Parathyroid adenoma (tissue), 2 donors: ENCODE measurements at regions not wholly inside any gene's neighbourhood (a gene's known extent, or its start where the extent isn't known, plus 50 kb on each side); places are given as distances from the start of the nearest gene placed in this dataset.

Experiments
- H2AFZ ChIP-seq: fragments of 300-600 bp; sonication (generic); one replicate; pipeline ENCODE4 v1.7.0; 2017; ENCODE audit warnings: antibody characterized with exemption, mild to moderate bottlenecking
- H3K27ac ChIP-seq: fragments of 300-600 bp; sonication (generic); one replicate; pipeline ENCODE4 v1.7.0; 2017
- H3K27me3 ChIP-seq: fragments of 300-600 bp; sonication (generic); one replicate; pipeline ENCODE4 v1.7.0; 2017; ENCODE audit warnings: low read length; ENCODE audit not compliant: control insufficient read depth, insufficient read depth
- H3K36me3 ChIP-seq: fragments of 300-600 bp; sonication (generic); one replicate; pipeline ENCODE4 v1.7.0; 2017; ENCODE audit warnings: low read length; ENCODE audit not compliant: control insufficient read depth, insufficient read depth
- H3K4me1 ChIP-seq: fragments of 300-600 bp; sonication (generic); one replicate; pipeline ENCODE4 v1.7.0; 2017; ENCODE audit warnings: control low read depth
- H3K4me2 ChIP-seq: fragments of 300-600 bp; sonication (generic); one replicate; pipeline ENCODE4 v1.7.0; 2017; ENCODE audit warnings: low read length
- H3K4me3 ChIP-seq: fragments of 300-600 bp; sonication (generic); one replicate; pipeline ENCODE4 v1.7.0; 2017; ENCODE audit warnings: low read depth, low read length
- H3K79me2 ChIP-seq: fragments of 300-600 bp; sonication (generic); one replicate; pipeline ENCODE4 v1.7.0; 2017; ENCODE audit warnings: control low read depth
- H3K9ac ChIP-seq: fragments of 300-600 bp; sonication (generic); one replicate; pipeline ENCODE4 v1.7.0; 2017; ENCODE audit warnings: mild to moderate bottlenecking
- H3K9me3 ChIP-seq: fragments of 300-600 bp; sonication (generic); one replicate; pipeline ENCODE4 v1.7.0; 2017; ENCODE audit warnings: low read length; ENCODE audit not compliant: control insufficient read depth
- TF ChIP-seq, protein P1 (sequence below): fragments of 300-600 bp; sonication (generic); IDR thresholded peaks from one replicate; pipeline ENCODE4 v1.7.0; 2017; ENCODE audit warnings: antibody characterized with exemption, mild to moderate bottlenecking
- donor health status: primary hyperparathyroidism.

DNA sequence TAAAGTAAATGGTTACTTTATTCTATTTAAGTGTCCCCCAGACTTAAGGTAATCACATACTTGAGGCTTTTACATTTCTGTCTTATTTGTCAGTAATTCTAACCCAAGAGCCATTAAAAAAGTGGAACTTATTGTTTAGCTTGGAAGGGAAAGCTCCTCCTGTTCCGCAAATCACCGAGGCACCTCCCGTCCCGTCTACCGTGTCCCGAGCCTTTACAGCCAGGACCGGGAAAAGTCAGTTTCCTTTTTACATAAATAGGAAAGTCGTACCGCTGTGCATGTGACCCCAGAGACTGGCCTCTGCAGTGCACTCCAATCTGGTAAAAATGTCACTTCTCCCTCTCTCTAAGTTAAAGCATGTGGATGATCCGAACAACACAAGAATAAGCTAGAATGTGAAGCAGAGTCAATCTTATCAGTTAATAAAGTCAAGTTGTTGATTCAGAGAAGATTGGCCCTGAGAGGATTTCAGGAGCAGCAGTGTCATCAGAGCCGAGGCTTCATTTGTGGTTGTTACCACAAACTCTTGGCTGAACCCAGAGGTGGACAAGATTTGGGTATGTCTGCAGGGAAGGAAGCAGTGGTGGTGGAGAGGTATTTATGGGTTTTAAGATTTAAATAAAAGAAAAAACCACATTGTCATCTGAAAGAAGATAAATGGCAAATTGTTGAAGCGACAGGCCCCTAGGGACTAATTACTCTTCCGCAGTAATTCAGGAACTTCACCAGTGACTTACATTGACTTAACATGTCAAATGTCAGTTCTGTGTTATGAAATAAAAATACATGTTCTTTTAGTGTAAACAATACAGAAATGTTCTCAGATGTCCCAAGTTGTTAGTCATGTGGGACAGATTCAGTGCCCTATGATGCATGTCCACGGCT, 316.6 kb upstream of the ZNF32 start:
- Histone ChIP-seq H2AFZ (no peak overlapping the region), H3K27ac (peak overlapping the region; percentile 64), H3K4me1 (peaks cover 4% of the 10 kb centered on the region)

GRCh38 chr10:43964486-43964885, 315.8 kb upstream of the ZNF32 start:
- Histone ChIP-seq H3K27me3 (no peaks in the 10 kb centered on the region), H3K79me2 (no peaks in the 10 kb centered on the region), H3K36me3 (no peaks in the 10 kb centered on the region), H3K4me2 (no peak overlapping the region), H3K27ac (peak overlapping the region; percentile 64), H3K4me3 (no peak overlapping the region), H3K4me1 (peaks cover 4% of the 10 kb centered on the region), H3K9me3 (no peaks in the 10 kb centered on the region), H3K9ac (no peak overlapping the region), H2AFZ (no peak overlapping the region)
- TF ChIP-seq, protein P1, sequence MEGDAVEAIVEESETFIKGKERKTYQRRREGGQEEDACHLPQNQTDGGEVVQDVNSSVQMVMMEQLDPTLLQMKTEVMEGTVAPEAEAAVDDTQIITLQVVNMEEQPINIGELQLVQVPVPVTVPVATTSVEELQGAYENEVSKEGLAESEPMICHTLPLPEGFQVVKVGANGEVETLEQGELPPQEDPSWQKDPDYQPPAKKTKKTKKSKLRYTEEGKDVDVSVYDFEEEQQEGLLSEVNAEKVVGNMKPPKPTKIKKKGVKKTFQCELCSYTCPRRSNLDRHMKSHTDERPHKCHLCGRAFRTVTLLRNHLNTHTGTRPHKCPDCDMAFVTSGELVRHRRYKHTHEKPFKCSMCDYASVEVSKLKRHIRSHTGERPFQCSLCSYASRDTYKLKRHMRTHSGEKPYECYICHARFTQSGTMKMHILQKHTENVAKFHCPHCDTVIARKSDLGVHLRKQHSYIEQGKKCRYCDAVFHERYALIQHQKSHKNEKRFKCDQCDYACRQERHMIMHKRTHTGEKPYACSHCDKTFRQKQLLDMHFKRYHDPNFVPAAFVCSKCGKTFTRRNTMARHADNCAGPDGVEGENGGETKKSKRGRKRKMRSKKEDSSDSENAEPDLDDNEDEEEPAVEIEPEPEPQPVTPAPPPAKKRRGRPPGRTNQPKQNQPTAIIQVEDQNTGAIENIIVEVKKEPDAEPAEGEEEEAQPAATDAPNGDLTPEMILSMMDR: no peak

More for the DNA sequence above, 316.6 kb upstream of the ZNF32 start:
- Histone ChIP-seq H3K4me3 (no peak overlapping the region), H3K9me3 (no peaks in the 10 kb centered on the region), H3K79me2 (no peaks in the 10 kb centered on the region), H3K9ac (no peak overlapping the region), H3K4me2 (no peak overlapping the region), H3K27me3 (no peaks in the 10 kb centered on the region), H3K36me3 (no peaks in the 10 kb centered on the region)
- TF ChIP-seq, protein P1: no peak

GRCh38 chr10:43963793-43964425, 315.2 kb upstream of the ZNF32 start:
- Histone ChIP-seq H3K9me3 (no peaks in the 10 kb centered on the region), H3K27ac (peak overlapping the region; percentile 64), H3K27me3 (no peaks in the 10 kb centered on the region), H3K4me3 (no peak overlapping the region), H2AFZ (no peak overlapping the region), H3K4me2 (no peak overlapping the region), H3K4me1 (peaks cover 4% of the 10 kb centered on the region), H3K36me3 (no peaks in the 10 kb centered on the region), H3K9ac (no peak overlapping the region), H3K79me2 (no peaks in the 10 kb centered on the region)
- TF ChIP-seq, protein P1: no peak

- H3K27me3 ChIP-seq: no peaks in the 10 kb centered on the region
- no peak overlapping the region for H2AFZ ChIP-seq
- H3K4me1 ChIP-seq: peaks cover 4% of the 10 kb centered on the region
- H3K9ac ChIP-seq: no peak overlapping the region
- no peak overlapping the region for H3K27ac ChIP-seq
- H3K4me3 ChIP-seq: no peak overlapping the region
- H3K79me2 ChIP-seq: no peaks in the 10 kb centered on the region
- no peaks in the 10 kb centered on the region for H3K36me3 ChIP-seq
- TF ChIP-seq, protein P1: no peak
- no peak overlapping the region for H3K4me2 ChIP-seq
- no peaks in the 10 kb centered on the region for H3K9me3 ChIP-seq
These were observed 314.7 kb upstream of the ZNF32 start for GRCh38 chr10:43963379-43963778.
